ENCODE measurements at regions not wholly inside any gene's neighbourhood (a gene's known extent, or its start where the extent isn't known, plus 50 kb on each side); places are given as distances from the start of the nearest gene placed in this dataset.

DNA sequence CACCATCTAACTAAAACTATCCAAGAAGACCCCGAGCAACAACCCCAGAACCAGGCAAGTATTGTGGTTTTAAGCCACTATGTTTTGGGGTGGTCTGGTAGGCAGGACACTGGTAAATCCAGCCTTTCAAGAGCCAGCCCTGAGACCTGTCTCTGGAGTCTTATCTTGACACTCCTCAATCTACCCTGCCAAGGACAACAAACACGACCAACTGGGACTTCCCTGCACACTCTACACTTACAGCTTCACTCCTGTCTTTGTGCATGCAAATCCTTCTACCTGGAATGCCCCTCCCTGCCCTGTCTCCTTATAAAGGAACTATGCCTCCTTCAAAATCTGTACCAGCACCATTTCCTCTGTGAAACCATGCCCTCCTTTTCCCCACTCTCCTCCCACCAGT is 107.3 kb downstream of the RPL27A start:
- no peak for TF ChIP-seq POLR2A (IDR thresholded peaks at IDR 0.05; ENCODE audit: low read depth, low read length)
- TF ChIP-seq TAF1 (IDR thresholded peaks at IDR 0.05; ENCODE audit: borderline replicate concordance, low read depth, low read length): no peak

Measured in GM12892 (cell line).